Ishikawa (cell line): ENCODE measurements at regions not wholly inside any gene's neighbourhood (a gene's known extent, or its start where the extent isn't known, plus 50 kb on each side); places are given as distances from the start of the nearest gene placed in this dataset.

Experiments
- CEBPB ChIP-seq: IDR thresholded peaks from 2 replicates; pipeline ENCODE4 v1.6.1; 2012
- CREB1 ChIP-seq: IDR thresholded peaks from 2 replicates; pipeline ENCODE4 v1.6.1; 2012; ENCODE audit warnings: low read depth
- EGR1 ChIP-seq: IDR thresholded peaks from 2 replicates; pipeline ENCODE4 v1.6.1; 2012
- EP300 ChIP-seq: IDR thresholded peaks from 2 replicates; pipeline ENCODE4 v1.6.1; 2012; ENCODE audit warnings: borderline replicate concordance
- FOXM1 ChIP-seq: IDR thresholded peaks from 2 replicates; pipeline ENCODE4 v1.6.1; 2012; ENCODE audit warnings: low read depth, borderline replicate concordance
- NFIC ChIP-seq: IDR thresholded peaks from 2 replicates; pipeline ENCODE4 v1.6.1; 2012
- RAD21 ChIP-seq: IDR thresholded peaks from 2 replicates; pipeline ENCODE4 v1.6.1; 2012; ENCODE audit warnings: low read depth
- TAF1 ChIP-seq: IDR thresholded peaks from 2 replicates; pipeline ENCODE4 v1.6.1; 2012; ENCODE audit warnings: low read depth, mild to moderate bottlenecking
- TCF12 ChIP-seq: IDR thresholded peaks from 2 replicates; pipeline ENCODE4 v1.6.1; 2012; ENCODE audit warnings: low read depth
- TEAD4 ChIP-seq: IDR thresholded peaks from 2 replicates; pipeline ENCODE4 v1.6.1; 2012
- YY1 ChIP-seq: IDR thresholded peaks from 2 replicates; pipeline ENCODE4 v1.6.1; 2012; ENCODE audit warnings: low read depth
- ZBTB7A ChIP-seq: IDR thresholded peaks from 2 replicates; pipeline ENCODE4 v1.6.1; 2012; ENCODE audit warnings: low read depth
- TF ChIP-seq, protein P1 (sequence below): IDR thresholded peaks from 2 replicates; pipeline ENCODE4 v1.6.1; 2012
- TF ChIP-seq, protein P2 (sequence below): IDR thresholded peaks from 2 replicates; pipeline ENCODE4 v1.6.1; 2012
- TF ChIP-seq, protein P3 (sequence below): IDR thresholded peaks from 2 replicates; pipeline ENCODE4 v1.6.1; 2012; ENCODE audit warnings: low read depth, mild to moderate bottlenecking

DNA sequence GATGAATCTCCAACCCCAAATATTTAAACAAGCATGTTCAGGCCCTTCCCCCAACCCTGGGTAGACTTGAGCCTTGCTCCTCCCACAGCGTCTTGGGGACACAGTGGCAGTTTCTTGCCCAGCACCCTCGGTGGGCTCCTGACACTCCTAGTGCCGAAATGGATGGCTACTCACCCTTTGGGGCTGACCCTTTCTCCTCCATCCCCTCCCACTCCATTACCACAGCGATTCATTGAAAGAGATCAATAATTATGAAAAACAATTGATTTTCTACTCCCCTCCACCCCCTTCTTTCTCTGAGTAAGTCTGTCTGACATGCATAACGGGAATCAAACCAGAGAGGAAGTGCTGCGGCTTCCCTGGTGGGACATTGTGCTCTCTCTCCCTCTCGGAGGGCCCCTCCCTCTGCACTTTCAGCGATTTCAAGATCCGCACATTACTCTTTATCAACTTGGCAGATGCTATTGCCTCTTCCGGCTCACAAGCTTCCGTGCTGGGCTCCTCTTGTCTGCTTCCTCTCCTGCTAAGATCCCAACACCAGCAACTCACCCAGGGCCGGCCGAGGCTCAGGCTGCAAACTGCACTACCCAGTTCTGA is 79.0 kb upstream of the PLXNA4 start:
- TF ChIP-seq, protein P1, sequence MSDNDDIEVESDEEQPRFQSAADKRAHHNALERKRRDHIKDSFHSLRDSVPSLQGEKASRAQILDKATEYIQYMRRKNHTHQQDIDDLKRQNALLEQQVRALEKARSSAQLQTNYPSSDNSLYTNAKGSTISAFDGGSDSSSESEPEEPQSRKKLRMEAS, result no peak
- TF ChIP-seq CEBPB (no peak), EP300 (no peak), EGR1 (no peak), TAF1 (no peak)
- TF ChIP-seq, protein P2, sequence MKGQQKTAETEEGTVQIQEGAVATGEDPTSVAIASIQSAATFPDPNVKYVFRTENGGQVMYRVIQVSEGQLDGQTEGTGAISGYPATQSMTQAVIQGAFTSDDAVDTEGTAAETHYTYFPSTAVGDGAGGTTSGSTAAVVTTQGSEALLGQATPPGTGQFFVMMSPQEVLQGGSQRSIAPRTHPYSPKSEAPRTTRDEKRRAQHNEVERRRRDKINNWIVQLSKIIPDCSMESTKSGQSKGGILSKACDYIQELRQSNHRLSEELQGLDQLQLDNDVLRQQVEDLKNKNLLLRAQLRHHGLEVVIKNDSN, result no peak

DNA sequence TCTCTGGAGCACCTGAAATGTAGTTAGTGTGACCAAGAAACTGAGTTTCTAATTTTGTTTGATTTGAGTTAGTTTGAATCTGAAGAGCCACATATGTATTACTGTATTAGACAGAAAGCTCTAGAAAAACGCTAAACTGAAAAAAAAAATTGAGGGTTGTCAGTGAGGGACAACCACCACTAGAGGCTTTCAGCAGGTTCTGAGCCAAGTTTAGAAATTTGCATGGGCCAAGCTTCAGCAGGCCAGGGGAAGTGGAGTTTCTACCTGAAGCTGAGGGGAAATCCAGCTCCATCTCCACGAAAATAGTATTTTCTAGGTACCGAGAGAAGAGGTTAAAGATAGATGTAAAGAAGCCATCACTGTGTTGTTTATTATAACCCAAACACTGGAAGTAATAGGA is 77.9 kb upstream of the PLXNA4 start:
- TF ChIP-seq CEBPB (no peak), TCF12 (no peak), ZBTB7A (no peak), TAF1 (no peak), FOXM1 (no peak)
- TF ChIP-seq, protein P3, sequence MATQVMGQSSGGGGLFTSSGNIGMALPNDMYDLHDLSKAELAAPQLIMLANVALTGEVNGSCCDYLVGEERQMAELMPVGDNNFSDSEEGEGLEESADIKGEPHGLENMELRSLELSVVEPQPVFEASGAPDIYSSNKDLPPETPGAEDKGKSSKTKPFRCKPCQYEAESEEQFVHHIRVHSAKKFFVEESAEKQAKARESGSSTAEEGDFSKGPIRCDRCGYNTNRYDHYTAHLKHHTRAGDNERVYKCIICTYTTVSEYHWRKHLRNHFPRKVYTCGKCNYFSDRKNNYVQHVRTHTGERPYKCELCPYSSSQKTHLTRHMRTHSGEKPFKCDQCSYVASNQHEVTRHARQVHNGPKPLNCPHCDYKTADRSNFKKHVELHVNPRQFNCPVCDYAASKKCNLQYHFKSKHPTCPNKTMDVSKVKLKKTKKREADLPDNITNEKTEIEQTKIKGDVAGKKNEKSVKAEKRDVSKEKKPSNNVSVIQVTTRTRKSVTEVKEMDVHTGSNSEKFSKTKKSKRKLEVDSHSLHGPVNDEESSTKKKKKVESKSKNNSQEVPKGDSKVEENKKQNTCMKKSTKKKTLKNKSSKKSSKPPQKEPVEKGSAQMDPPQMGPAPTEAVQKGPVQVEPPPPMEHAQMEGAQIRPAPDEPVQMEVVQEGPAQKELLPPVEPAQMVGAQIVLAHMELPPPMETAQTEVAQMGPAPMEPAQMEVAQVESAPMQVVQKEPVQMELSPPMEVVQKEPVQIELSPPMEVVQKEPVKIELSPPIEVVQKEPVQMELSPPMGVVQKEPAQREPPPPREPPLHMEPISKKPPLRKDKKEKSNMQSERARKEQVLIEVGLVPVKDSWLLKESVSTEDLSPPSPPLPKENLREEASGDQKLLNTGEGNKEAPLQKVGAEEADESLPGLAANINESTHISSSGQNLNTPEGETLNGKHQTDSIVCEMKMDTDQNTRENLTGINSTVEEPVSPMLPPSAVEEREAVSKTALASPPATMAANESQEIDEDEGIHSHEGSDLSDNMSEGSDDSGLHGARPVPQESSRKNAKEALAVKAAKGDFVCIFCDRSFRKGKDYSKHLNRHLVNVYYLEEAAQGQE, result no peak

DNA sequence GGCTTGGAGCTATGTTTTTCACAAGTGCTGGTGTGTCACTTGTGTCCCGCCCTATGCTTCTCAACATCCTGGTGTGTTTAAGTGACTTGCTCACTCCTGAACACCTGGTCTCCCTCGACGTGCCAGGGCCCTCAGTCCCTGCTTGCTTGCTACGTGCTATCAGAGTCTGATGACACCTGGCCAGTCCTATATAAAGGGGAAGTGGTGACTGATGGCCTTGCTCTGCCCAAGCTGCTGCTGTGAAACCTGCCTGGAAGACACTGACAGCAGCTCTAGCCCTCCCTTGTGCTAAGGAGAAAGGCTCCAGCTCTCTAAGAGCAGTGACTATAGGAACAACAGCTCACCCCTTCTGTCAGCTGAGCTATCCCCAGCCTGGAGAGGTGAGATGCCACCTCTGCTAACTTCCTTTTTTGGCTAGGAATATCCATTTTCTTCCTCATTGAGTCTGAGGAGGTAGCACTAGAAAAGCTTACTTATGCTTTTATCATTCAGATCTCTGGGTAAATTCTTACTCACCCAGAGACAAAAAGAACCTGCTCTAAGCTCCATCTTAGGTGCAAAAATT is 77.2 kb upstream of the PLXNA4 start:
- TF ChIP-seq ZBTB7A, result no peak
- no peak for TF ChIP-seq TCF12
- TF ChIP-seq, protein P2, result no peak
- no peak for TF ChIP-seq TAF1
- TF ChIP-seq CREB1, result no peak
- no peak for TF ChIP-seq EGR1
- no peak for TF ChIP-seq TEAD4
- TF ChIP-seq YY1, result no peak
- no peak for TF ChIP-seq EP300

DNA sequence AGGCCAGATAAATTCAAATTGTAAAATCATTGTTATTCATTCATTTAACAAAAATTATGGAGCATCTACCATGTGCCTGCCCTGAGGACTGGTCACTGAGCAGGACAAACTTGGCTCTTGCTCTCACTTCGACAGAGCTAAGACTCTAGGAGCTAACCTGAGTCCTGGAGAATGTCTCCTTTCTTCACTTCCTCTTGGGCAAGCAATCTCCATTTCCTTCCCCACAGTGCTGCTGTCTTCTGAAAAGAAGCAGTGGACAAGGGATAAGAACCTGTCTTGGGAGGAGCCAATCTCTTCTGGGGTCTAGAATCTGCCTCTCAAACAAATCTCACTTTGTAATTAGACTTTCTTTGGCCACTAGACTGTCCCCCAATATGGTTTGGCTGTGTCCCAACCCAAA is 76.2 kb upstream of the PLXNA4 start:
- TF ChIP-seq TEAD4, result no peak
- no peak for TF ChIP-seq EP300
- TF ChIP-seq, protein P3, result no peak
- no peak for TF ChIP-seq ZBTB7A
- TF ChIP-seq, protein P2, result no peak
- TF ChIP-seq RAD21, result no peak
- no peak for TF ChIP-seq NFIC
- TF ChIP-seq EGR1, result no peak
- TF ChIP-seq CREB1, result no peak
- no peak for TF ChIP-seq YY1
- no peak for TF ChIP-seq CEBPB
- TF ChIP-seq, protein P1, result no peak
- no peak for TF ChIP-seq FOXM1
- no peak for TF ChIP-seq TAF1
- no peak for TF ChIP-seq TCF12

DNA sequence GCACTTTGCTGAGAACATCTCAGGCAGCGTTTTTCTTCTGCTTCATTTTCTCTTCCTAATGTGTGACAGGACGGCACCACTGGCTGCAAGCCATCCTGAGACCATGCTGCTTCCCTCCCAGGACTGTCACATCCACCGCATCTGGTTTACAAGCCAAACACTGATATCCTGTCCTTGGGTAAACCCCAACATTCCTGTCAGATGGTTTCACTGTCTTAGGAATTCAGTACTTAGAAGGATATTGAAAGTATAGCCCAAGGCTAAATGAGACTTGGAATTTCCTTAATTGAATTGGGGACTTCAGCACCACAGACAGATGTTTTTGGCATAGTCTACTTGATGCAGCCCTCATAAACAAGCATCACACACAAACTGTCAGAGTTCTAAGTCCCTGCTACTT is 74.2 kb upstream of the PLXNA4 start:
- TF ChIP-seq EP300 (no peak), NFIC (no peak), FOXM1 (no peak), RAD21 (no peak), YY1 (no peak), EGR1 (no peak), CEBPB (no peak), TEAD4 (no peak), CREB1 (no peak), ZBTB7A (no peak), TCF12 (no peak), TAF1 (no peak)
- TF ChIP-seq, protein P3, result no peak
- TF ChIP-seq, protein P2, result no peak
- TF ChIP-seq, protein P1, result no peak
